ENCODE measurements at regions not wholly inside any gene's neighbourhood (a gene's known extent, or its start where the extent isn't known, plus 50 kb on each side); places are given as distances from the start of the nearest gene placed in this dataset.

DNA sequence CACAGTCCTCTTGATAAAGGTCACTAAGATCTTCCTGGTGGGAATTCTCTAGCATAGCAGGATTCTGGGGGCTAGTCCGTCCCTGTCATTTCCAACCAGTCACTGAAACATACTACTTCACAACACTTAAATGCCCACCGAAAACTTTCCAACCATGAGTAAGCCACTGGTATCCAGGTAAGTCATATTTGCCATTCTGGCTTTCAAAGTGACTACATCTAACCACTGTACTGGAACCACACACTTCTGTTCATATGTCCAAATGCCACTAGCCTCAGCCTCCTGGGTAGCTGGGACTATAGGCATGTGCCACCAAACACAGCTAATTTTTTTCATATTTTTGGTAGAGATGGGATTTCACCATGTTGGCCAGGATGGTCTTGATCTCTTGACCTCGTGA lies 64.3 kb upstream of the VANGL1 start:
- no peak for DNase-seq (ENCODE audit: low spot score in 2 of 2)
- FAIRE-seq, result no peak

DNA sequence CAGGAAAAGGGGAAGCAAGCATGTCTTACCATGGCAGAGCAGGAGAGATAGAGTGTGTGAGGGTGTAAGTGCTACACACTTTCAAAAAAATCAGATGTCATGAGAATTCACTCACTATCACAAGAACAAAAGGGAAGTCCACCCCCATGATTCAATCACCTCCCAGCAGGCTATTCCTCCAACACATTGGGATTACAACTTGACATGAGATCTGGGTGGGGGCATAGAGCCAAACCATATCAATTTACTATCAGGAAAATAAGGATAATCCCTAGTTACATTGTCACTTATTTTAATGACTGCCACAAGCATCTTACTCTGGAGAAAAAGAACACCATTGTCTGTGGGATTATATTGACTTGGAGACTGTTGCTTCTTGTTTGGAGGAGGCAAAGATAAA lies 66.1 kb upstream of the VANGL1 start:
- no peak for FAIRE-seq

DNA sequence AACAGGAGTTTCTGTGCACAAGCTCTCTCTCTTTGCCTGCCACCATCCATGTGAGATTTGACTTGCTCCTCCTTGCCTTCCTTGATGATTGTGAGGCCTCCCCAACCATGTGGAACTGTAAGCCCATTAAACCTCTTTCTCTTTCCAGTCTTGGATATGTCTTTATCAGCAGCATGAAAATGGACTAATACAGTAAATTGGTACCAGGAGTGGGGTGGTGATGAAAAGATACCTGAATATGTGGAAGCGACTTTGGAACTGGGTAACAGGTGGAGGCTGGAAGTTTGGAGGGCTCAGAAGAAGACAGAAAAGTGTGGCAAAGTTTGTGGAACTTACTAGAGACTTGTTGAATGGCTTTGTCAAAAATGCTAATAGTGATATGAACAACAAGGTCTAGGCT lies 69.1 kb upstream of the VANGL1 start:
- FAIRE-seq, result no peak

More for the DNA sequence above, 66.1 kb upstream of the VANGL1 start:
- DNase-seq (ENCODE audit: low spot score in 2 of 2), result no peak

DNA sequence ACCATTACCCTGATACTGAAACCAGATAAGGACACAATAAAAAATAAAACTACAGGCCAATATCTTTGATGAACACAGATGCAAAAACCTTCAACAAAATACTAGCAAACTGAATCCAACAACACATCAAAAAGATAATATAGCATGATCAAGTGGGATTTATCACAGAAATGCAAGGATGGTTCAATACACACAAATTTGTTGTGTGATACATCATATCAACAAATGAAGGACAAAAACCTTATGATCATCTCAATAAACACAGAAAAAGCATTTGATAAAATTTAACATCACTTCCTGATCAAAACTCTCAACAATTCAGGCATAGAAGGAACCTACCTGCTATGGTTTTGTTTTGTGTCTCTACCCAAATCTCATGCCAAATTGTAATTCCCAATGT lies 74.3 kb upstream of the VANGL1 start:
- DNase-seq (ENCODE audit: low spot score in 2 of 2), result no peak
- no peak for FAIRE-seq

More for the DNA sequence above, 69.1 kb upstream of the VANGL1 start:
- no peak for DNase-seq (ENCODE audit: low spot score in 2 of 2)

DNA sequence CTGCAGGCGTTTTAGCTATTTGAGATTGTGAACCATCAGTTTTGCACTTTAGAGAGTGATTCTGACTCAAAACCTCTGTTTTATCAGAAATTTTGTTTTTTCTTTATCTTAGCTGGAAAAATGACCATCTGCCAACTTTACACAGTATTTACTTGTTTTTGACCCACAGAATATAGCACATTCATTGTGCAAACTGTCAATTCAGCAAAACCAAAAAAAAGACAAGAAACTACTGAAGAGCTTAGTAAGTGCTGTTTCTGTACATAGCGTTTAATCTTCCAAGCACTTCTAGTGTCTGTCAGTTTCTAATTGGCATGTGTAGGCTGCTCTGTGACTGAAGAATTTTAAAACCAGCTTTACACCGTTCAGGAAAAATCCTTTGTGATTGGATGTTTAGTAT lies 76.0 kb upstream of the VANGL1 start:
- FAIRE-seq (no peak), DNase-seq (ENCODE audit: low spot score in 2 of 2) (no peak)

DNA sequence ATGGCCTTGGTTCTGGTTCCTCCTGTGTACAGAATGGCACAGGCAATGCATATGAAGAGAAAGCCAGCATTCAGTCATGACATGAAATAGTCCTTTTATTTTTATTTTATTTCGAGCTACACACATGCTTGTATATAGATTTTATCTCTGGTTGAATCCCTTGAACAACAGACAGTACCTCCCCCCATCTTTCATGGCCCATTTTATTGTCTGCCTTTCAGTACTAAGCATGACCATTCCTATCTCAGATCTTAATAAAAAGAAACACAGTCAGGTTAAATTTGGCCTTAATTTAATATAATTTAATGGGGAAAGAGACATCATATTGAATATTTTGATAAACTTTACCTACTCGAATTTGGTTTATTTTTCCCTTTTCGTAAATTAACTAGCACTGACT lies 76.4 kb upstream of the VANGL1 start:
- FAIRE-seq, result no peak

DNA sequence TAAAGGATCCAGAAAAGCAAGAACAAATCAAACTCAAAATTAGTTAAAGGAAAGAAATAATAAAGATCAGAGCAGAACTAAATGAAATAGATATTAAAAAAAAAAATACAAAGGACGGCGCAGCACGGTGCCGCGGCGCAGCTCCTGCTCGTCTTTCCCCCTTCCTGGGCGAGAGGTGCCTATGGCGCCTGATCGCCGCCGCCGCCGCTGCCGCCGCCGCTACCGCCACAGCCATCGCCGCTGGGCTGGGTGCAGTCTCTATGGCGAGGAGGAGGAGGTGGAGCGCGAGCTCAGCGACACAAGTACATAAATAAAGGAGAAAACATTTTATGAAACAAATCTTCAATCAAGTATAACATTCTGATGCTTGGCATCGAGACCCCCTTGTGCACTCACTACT lies 77.6 kb upstream of the VANGL1 start:
- FAIRE-seq (no peak), DNase-seq (ENCODE audit: low spot score in 2 of 2) (no peak)

More for the DNA sequence above, 76.4 kb upstream of the VANGL1 start:
- no peak for DNase-seq (ENCODE audit: low spot score in 2 of 2)

DNA sequence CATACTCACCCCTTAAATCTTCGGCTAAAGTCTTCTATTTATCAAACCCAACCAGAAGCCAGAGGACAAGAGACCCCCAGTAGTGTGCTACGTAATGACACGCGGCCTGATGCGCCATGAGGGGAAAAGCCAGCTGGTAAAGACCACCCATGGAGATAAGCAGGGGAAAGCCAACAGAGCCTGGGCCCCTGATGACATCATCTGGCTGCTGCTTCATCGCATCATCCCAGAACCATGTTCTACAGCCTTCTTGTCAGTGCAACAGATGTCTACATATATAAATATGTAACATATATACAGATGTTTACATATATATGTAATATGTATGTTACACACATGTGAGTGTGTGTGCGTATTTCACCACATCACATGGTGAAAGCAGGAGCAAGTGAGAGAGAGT lies 81.7 kb upstream of the VANGL1 start:
- FAIRE-seq, result no peak
- DNase-seq (ENCODE audit: low spot score in 2 of 2), result no peak

DNA sequence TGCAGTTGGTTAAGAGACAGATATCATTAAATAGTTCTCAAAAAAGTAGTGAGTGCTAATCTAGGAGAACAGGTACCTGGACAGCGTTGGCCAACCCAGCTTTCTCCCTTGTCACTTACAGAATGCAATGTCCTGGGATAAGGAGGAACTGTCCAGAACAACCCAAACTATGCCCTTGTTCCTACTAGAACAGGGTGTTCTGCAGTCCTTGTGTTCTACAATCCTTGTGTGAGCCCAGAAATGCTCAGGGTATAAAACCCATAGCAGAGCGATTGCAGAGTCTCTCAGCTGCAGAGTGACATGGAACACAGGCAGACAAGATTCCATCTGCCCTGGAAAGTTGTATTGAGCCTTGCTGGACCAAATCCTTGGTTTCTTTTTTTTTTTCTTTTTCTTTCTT lies 83.5 kb upstream of the VANGL1 start:
- DNase-seq (ENCODE audit: low spot score in 2 of 2) (no peak), FAIRE-seq (no peak)

DNA sequence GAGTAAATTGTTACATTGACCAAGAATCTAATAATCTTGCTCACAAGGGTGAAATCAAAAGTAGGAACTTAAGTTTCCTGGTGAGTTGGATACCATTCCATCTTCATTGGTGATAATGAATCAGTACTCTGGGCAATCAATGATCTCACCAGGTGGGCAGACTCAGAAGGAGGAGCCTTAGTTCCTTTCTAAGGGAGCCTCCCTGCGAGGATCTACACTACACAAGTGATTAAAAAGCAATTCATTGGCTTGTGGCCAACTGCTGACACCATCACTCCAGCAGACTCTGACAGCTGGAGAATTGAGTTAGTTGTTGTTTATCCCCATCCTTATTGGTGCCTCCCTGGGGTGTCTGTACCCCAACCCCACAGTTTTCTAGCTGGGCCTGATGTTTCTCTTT lies 84.1 kb upstream of the VANGL1 start:
- no peak for FAIRE-seq
- DNase-seq (ENCODE audit: low spot score in 2 of 2), result no peak

DNA sequence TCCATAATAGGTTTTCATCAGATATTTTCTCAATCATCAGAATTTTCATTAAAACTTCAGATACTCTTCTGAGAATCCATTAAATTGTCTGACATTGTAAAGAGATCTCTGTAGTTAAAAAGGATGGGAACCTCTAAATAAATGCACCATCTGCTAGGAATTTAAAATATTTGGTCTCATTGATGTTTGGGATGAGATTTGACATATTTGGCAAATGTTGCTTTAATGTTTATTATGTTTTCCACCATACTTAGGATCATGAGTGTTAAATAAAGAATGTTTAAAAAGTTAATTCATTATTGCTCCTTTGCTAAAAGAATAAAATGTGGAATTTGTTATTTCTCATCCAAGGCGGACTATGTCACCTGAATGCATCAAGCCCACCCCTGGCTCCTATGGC lies 85.5 kb upstream of the VANGL1 start:
- no peak for FAIRE-seq

DNA sequence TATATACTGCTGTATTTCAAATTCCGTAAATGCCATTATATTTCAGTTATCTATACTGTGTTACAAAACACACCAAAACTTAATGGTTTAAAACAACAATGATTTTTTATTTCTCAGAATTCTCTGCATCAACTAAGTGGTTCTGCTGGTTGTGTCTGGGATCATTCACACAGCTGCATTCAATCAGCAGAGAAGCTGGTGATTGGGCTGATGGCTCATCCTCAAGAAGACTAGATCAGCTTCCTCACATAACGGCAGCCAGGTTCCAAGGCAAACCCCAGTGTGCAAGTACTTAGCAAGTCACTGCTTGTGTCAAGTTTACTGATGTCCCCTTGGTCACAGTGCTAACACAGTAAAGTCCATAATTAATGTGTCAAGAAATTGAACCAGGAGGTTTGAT lies 86.3 kb upstream of the VANGL1 start:
- no peak for FAIRE-seq
- no peak for DNase-seq (ENCODE audit: low spot score in 2 of 2)

More for the DNA sequence above, 85.5 kb upstream of the VANGL1 start:
- DNase-seq (ENCODE audit: low spot score in 2 of 2), result no peak

DNA sequence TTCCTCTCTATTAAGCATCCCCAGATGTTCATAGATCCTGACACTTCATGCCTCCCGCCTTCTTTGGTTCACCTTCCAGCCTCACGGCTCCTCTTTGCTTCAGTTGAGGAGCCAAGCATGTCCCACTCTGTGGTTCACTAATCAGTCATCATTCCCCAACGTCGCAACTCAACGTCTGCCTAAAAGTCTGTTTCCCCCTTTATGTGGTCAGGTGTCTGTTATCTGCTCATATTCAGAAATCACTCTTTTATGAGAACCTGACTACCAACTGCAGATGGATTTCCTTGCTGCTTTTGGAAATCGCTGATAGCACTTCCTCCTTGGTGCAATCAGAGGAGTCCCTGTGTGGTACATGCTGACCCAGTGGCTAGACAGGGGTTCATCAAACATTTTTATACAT lies 94.1 kb upstream of the VANGL1 start:
- no peak for DNase-seq (ENCODE audit: low spot score in 2 of 2)
- FAIRE-seq, result no peak

DNA sequence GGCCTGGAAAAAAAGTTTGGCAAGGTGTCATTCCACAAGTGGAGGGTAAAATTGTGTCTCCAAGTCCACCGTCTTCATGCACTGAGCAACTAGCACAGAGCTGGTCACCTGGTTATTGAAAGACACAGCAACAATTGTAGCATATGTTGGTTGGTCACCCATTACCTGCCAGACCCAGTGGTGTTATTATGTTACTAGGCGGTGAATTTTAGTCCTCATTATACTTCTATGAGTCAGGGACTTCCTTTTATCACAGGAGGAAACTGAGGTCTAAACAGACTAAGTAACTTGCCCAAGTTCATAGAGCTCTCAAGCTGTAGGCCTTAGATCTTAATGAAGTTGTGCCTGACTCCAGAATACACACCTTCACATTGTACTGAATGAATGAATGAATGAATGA lies 94.9 kb upstream of the VANGL1 start:
- DNase-seq (ENCODE audit: low spot score in 2 of 2) (no peak), FAIRE-seq (no peak)

DNA sequence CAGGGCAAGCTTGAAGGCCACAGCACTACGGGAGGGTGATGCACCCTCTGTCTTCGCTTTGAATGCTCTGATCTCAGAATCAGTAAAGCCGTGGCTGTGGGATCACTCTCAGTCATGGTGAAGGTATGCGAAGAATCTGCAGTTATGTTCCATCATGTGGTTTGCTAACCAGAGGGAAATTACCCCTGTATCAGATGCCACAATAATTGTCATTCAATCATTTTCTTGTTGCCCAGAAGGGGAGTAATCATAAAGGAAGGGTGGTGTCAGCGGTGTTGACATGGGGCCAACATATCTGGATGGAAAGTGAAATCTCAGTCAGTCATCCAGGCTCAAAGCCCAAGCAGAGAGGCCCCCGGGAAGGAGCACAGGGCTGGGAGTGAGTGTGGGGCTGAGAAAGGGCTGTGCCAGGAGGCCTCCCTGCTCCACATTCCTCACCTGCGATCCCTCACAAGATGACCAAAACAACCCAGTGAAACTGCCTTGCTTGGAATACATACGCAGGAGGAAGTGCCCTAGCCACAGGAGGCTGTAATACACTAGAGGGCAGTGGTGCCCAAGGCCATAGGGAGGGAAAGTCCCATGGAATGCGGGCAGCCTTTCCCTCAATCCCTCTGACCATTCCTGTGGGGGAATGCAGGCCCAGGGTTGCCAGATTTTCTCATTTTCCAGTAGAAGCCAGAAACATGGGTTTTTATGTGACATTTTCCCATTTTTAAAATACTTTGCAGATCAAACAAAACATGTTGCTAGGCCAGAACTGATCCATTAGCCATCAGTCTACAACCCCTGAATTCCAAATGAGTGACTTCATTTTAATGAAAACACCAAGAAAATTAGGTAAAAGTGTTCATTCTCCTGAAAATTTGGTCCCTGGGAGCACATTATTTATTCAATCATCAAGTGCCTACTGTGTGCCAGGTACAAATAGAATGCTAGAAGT lies 95.7 kb upstream of the VANGL1 start:
- no peak for FAIRE-seq
- peak in 1 of 2 donors; percentile 24 for DNase-seq (ENCODE audit: low spot score in 2 of 2)

DNA sequence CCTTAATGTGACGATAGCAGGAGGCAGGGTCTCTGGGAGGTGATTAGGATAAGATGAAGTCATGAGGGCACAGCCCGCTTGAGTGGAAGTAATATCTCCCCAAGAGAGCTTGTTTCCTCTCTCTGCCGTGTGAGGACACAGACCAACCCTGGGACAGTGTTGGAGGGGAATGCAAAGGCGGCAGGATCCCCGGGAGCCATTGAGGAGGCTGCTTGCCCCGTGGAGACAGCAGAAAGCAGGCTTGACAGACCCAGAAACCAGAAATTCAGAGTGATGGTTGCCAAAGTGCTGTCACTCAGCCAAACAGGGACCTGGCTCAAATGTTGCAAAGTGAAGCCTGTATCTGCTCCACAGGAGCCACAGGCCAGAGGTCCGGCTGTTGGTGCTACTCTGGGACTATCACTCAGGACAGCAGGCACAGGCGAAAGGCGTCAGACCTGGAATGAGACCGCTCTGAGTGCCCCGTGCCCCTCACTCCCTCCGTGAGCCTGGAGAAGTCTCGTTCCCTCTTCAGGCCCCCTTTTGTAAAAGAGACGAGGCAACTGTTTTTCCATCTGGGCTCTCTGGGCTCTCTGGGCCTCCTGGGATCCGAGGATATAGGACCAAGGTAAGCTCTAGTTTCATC lies 96.6 kb upstream of the VANGL1 start:
- no peak for FAIRE-seq
- no peak for DNase-seq (ENCODE audit: low spot score in 2 of 2)

DNA sequence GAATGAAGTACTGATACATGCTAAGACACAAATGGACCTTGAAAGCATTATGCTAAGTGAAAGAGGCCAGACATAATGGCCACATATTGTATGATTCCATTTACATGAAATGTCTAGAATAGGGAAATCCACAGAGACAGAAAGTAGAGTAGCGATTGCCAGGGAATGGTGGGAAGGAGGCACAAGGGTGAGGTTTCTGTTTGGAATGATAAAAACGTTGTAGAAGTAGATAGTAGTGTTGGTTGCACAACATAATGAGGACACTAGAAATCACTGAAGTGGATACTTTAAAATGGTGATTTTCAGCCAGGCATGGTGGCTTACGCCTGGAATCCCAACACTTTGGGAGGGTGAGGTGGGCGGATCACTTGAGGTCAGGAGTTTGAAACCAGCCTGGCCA lies 97.6 kb upstream of the VANGL1 start:
- no peak for DNase-seq (ENCODE audit: low spot score in 2 of 2)

DNA sequence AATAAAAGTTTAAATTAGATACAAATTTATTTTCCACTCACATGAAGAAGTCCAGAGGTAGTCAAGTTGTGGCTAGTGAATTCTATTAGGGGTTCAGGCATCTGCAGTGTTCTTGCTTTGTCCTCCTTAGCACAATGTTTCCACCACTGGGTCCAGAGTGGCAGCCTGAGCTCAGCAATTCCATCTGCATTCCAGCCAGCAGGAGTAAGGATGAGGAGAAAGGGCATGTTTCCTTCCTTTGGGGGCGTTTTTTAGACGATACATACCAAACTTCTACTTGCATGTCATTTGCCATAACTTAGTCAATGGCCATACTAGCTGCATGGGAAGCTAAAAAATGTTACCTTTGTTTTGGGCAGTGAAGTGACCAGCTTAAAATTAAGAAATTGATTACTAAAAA lies 98.5 kb upstream of the VANGL1 start:
- no peak for DNase-seq (ENCODE audit: low spot score in 2 of 2)
- no peak for FAIRE-seq

More for the DNA sequence above, 97.6 kb upstream of the VANGL1 start:
- FAIRE-seq, result no peak

DNA sequence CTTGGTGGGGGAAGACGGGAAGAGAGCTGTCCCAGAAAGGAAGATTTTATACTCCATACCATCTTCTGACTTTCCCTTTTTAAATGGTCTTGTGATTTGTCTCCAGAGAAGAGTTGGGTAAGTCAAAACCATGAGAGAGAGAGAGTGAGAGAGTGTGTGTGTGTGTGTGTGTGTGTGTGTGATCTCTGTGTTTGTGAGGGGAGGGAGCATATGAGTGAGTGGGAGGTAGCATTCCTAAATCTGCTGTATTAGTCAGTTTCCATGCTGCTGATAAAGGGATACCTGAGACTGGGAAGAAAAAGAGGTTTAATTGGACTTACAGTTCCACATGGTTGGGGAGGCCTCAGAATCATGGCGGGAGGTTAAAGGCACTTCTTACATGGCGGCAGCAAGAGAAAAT lies 102.0 kb upstream of the VANGL1 start:
- FAIRE-seq, result no peak
- no peak for DNase-seq (ENCODE audit: low spot score in 2 of 2)

DNA sequence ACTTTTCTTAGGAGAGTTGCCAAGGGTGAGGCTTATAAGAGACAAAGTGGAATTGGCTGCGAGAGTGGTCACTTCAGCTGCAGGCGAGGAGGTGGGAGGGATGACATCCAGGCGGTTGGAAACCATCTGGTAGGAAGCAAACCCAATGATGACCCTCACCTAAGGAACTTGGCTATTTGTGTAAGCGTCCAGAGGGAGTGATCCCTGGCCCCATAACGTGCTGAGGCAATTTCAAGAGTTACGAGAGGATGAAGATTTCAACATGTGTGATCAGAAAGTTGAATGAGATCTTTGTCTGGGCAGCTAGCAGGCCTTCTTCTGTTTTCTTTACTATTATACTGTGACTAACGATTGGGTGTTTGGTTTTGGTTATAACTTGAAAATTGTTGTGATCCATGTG lies 102.7 kb upstream of the VANGL1 start:
- no peak for FAIRE-seq

DNA sequence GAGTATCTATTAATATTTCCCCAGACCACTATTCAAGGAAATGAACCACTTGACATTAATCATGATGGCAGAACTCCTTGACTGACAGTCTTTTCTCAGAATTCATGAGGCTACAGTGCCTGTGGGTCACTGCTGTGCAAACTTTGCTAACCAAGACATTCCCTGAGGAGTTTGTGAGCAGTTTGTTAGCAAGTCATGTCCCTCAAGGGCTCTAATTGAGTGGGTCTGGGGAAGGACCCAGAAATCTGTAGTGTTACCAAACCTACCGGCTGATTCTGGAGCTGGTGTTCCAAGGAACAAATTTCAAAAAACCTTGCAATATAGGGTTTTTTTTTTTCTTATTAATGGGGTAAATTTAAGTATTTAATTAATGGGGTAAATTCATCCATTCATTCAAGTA lies 103.2 kb upstream of the VANGL1 start:
- FAIRE-seq, result no peak
- no peak for DNase-seq (ENCODE audit: low spot score in 2 of 2)

More for the DNA sequence above, 102.7 kb upstream of the VANGL1 start:
- DNase-seq (ENCODE audit: low spot score in 2 of 2), result no peak

DNA sequence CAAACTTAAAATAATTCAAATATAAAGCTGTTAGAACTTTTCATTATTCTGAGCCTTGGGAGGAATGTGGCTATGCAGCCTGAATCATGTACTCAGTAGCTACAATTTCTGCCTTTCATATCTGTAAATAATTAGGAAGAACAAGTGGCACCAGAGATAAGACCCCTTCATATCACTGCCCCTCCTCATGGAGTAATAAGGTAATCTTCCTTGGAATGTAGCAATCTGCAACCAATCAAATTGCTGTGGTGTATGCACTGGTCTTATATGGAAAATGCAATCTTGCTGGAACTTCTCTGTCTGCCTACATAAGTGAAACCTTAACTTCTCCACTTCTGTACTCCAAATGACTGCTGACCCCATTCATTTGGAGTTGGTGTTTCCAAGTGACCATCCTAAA lies 104.4 kb upstream of the VANGL1 start:
- no peak for FAIRE-seq
- DNase-seq (ENCODE audit: low spot score in 2 of 2), result no peak

Data from frontal cortex (tissue), 3 donors.